ENCODE measurements at regions not wholly inside any gene's neighbourhood (a gene's known extent, or its start where the extent isn't known, plus 50 kb on each side); places are given as distances from the start of the nearest gene placed in this dataset.

- Histone ChIP-seq H3K4me3 (ENCODE audit: low read depth, low read length) (no peak overlapping the region), H3K36me3 (ENCODE audit: control insufficient read depth in 2 of 2, insufficient read depth in 1 of 2, low read length in 2 of 2) (no peaks in the 10 kb centered on the region), H3K4me1 (ENCODE audit: control insufficient read depth, insufficient read depth, low read length) (no peaks in the 10 kb centered on the region), H3K9me3 (ENCODE audit: control insufficient read depth, insufficient read depth, low read depth, low read length) (no peaks in the 10 kb centered on the region), H3K27ac (ENCODE audit: extremely low read depth, low read depth, low read length) (no peak overlapping the region)
- CTCF ChIA-PET = no interaction called here
- TF ChIP-seq HIC1 (tag by site-specific recombination; IDR thresholded peaks at IDR 0.05) (no peak), ZNF624 (tag by site-specific recombination; IDR thresholded peaks at IDR 0.05) (no peak), ZNF658 (tag by site-specific recombination; IDR thresholded peaks at IDR 0.05) (no peak), ZNF169 (tag by site-specific recombination; IDR thresholded peaks at IDR 0.05) (no peak), ZNF785 (tag by site-specific recombination; IDR thresholded peaks at IDR 0.05) (no peak), MZF1 (tag by site-specific recombination; IDR thresholded peaks at IDR 0.05; ENCODE audit: borderline replicate concordance) (no peak), ZNF529 (tag by site-specific recombination; IDR thresholded peaks at IDR 0.05; ENCODE audit: insufficient replicate concordance) (no peak)
- POLR2A ChIA-PET = no interaction called here
These were observed 1358.8 kb downstream of the LRFN5 start for GRCh38 chr14:42965512-42965911.

GRCh38 chr14:42961509-42961908 is 1354.8 kb downstream of the LRFN5 start:
- H3K4me3 ChIP-seq (ENCODE audit: low read depth, low read length) = no peak overlapping the region
- H3K9me3 ChIP-seq (ENCODE audit: control insufficient read depth, insufficient read depth, low read depth, low read length) = no peaks in the 10 kb centered on the region
- H3K36me3 ChIP-seq (ENCODE audit: control insufficient read depth in 2 of 2, insufficient read depth in 1 of 2, low read length in 2 of 2) = no peaks in the 10 kb centered on the region
- no peak overlapping the region for H3K27ac ChIP-seq (ENCODE audit: extremely low read depth, low read depth, low read length)
- no peaks in the 10 kb centered on the region for H3K4me1 ChIP-seq (ENCODE audit: control insufficient read depth, insufficient read depth, low read length)
- ChIA-PET POLR2A (no interaction called here), CTCF (no interaction called here)
- TF ChIP-seq ZNF645 (tag by site-specific recombination; IDR thresholded peaks at IDR 0.05) (no peak), ZNF501 (tag by site-specific recombination; IDR thresholded peaks at IDR 0.05) (no peak), ZNF121 (tag by site-specific recombination; IDR thresholded peaks at IDR 0.05) (no peak), ZBTB20 (tag by site-specific recombination; IDR thresholded peaks at IDR 0.05) (no peak), ZNF791 (tag by site-specific recombination; IDR thresholded peaks at IDR 0.05) (no peak), GLIS2 (tag by site-specific recombination; IDR thresholded peaks at IDR 0.05) (no peak), ZNF626 (tag by site-specific recombination; IDR thresholded peaks at IDR 0.05) (no peak), ZNF610 (tag by site-specific recombination; IDR thresholded peaks at IDR 0.05; ENCODE audit: borderline replicate concordance) (no peak), YY1 (tag by site-specific recombination; IDR thresholded peaks at IDR 0.05) (no peak), ZNF211 (tag by site-specific recombination; IDR thresholded peaks at IDR 0.05; ENCODE audit: low read depth) (no peak), MEIS1 (CRISPR knock-in tag; IDR thresholded peaks at IDR 0.05; ENCODE audit: borderline replicate concordance) (no peak), ZNF747 (tag by site-specific recombination; IDR thresholded peaks at IDR 0.05) (no peak)

- Histone ChIP-seq H3K4me1 (ENCODE audit: control insufficient read depth, insufficient read depth, low read length) (no peaks in the 10 kb centered on the region), H3K36me3 (ENCODE audit: control insufficient read depth in 2 of 2, insufficient read depth in 1 of 2, low read length in 2 of 2) (no peaks in the 10 kb centered on the region), H3K9me3 (ENCODE audit: control insufficient read depth, insufficient read depth, low read depth, low read length) (no peaks in the 10 kb centered on the region), H3K27ac (ENCODE audit: extremely low read depth, low read depth, low read length) (no peak overlapping the region), H3K4me3 (ENCODE audit: low read depth, low read length) (no peak overlapping the region)
- ChIA-PET CTCF (no interaction called here), POLR2A (no interaction called here)
- TF ChIP-seq ZNF37A (tag by site-specific recombination; IDR thresholded peaks at IDR 0.05) (no peak), ZXDB (tag by site-specific recombination; IDR thresholded peaks at IDR 0.05) (no peak), ELK4 (IDR thresholded peaks at IDR 0.05; ENCODE audit: borderline replicate concordance, low read depth, low read length) (no peak), ZNF843 (tag by site-specific recombination; IDR thresholded peaks at IDR 0.05) (no peak), ZNF366 (tag by site-specific recombination; conservative IDR thresholded peaks at IDR 0.05) (no peak), ZNF555 (tag by site-specific recombination; conservative IDR thresholded peaks at IDR 0.05) (no peak), HIC1 (tag by site-specific recombination; IDR thresholded peaks at IDR 0.05) (no peak), ZNF184 (tag by site-specific recombination; IDR thresholded peaks at IDR 0.05) (no peak), ZNF501 (tag by site-specific recombination; IDR thresholded peaks at IDR 0.05) (no peak), PBX3 (CRISPR knock-in tag; IDR thresholded peaks at IDR 0.05) (no peak)
These were observed 1343.7 kb downstream of the LRFN5 start for GRCh38 chr14:42950363-42950762.

Measured in HEK293 (cell line).